Lower leg skin (tissue), 3 donors: ENCODE measurements at regions not wholly inside any gene's neighbourhood (a gene's known extent, or its start where the extent isn't known, plus 50 kb on each side); places are given as distances from the start of the nearest gene placed in this dataset.

Source experiments
- CTCF ChIP-seq, 3 donors: fragments of 450-650 bp; IDR thresholded peaks; one replicate each; pipeline ENCODE4 v1.5.1; 2016; ENCODE audit warnings: antibody characterized with exemption in 3 of 3, mild to moderate bottlenecking in 3 of 3, moderate library complexity in 2 of 3
- POLR2A ChIP-seq, 2 donors: fragments of 450-650 bp; IDR thresholded peaks; one replicate each; pipeline ENCODE4 v1.6.1; 2016 to 2017; ENCODE audit warnings: antibody characterized with exemption in 2 of 2, mild to moderate bottlenecking in 1 of 2, moderate library complexity in 1 of 2

DNA sequence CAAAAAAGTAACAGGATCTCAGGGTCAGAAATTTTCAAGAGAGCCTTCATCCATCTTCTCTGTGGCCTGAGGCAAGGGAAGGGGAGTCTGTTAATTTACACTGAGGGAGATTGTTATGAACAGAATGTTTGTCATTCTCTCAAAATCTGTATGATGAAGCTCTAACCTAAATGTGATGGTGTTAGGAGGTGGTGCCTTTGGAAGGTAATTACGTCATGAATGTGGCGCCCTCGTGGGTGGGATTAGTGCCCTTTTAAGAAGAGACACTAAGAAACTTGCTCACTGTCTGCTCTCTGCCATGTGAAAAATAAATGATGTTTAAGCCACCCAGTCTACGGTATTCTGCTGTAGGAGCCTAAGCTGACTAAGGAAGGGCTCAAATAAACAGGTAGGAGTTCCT is 521.6 kb downstream of the SNAPC1 start:
- TF ChIP-seq CTCF (IDR thresholded peaks at IDR 0.05) (no peak), POLR2A (IDR thresholded peaks at IDR 0.05) (no peak)
